Right ventricle myocardium inferior (tissue), 1 donor: ENCODE measurements at regions not wholly inside any gene's neighbourhood (a gene's known extent, or its start where the extent isn't known, plus 50 kb on each side); places are given as distances from the start of the nearest gene placed in this dataset.
A peak's percentile ranks its signal among the peaks of the same experiment; 100 is the strongest.

Experiments
- ATAC-seq: fragments of 200-7000 bp; cut with Tn5 transposase; one replicate; pipeline ENCODE4 v1.9.1; 2020; ENCODE audit warnings: mild to moderate bottlenecking, moderate library complexity
- DNase-seq: peaks from one replicate; pipeline ENCODE4 v3.0.0; 2021; ENCODE audit errors: missing footprints
- intact Hi-C: fragments of 100-400 bp; cut with DNase I; formaldehyde crosslinking; loops from one replicate; pipeline ENCODE4 v1.11.0; 2022
- microRNA-seq: library from miRNA; unstranded; fragments of <30 nt; microRNA quantifications from one replicate; pipeline ENCODE4 v1.2.0, GENCODE V29; 2020
- donor health status: DM: no; HTN: yes; CAD: no; lungs with severe emphysema.

- no peak for DNase-seq
- no peak for ATAC-seq
- intact Hi-C loops: no loop called here
Measured at GRCh38 chr18:35917043-35917442, 55.4 kb upstream of the RMP24 start.

GRCh38 chr18:35918564-35918963 is 53.9 kb upstream of the RMP24 start:
- DNase-seq: no peak
- no peak for ATAC-seq
- intact Hi-C loops: no loop called here

- ATAC-seq (no peak), DNase-seq (peak; percentile 56)
- intact Hi-C loops: no loop called here
Measured at GRCh38 chr18:35919179-35919578, 53.3 kb upstream of the RMP24 start.

- intact Hi-C loops: no loop called here
- no peak for DNase-seq
- no peak for ATAC-seq
Measured at GRCh38 chr18:35920623-35921022, 51.9 kb upstream of the RMP24 start.

Small RNA genes in the stretch of these regions (microRNA-seq; reads per million reads assigned to microRNA genes)
- 11.9 reads per million, percentile 26 among the genes with 10 or more reads in this experiment for gene MIR187
